ENCODE measurements at regions not wholly inside any gene's neighbourhood (a gene's known extent, or its start where the extent isn't known, plus 50 kb on each side); places are given as distances from the start of the nearest gene placed in this dataset.

GRCh38 chr2:51960281-51960680 lies 928.3 kb upstream of the NRXN1 start:
- TF ChIP-seq SIN3A (IDR thresholded peaks at IDR 0.05; ENCODE audit: borderline replicate concordance, insufficient read depth, low read length) (no peak), POLR2AphosphoS5 (IDR thresholded peaks at IDR 0.05; ENCODE audit: low read depth, low read length) (no peak), FOXP2 (optimal IDR thresholded peaks at IDR 0.05; ENCODE audit: borderline replicate concordance, extremely low read depth, extremely low read length, insufficient read depth) (no peak), TAF1 (IDR thresholded peaks at IDR 0.05; ENCODE audit: borderline replicate concordance, insufficient read depth, low read length) (no peak)

GRCh38 chr2:51959696-51960095 lies 927.8 kb upstream of the NRXN1 start:
- TF ChIP-seq FOXP2 (optimal IDR thresholded peaks at IDR 0.05; ENCODE audit: borderline replicate concordance, extremely low read depth, extremely low read length, insufficient read depth): no peak
- TF ChIP-seq REST (IDR thresholded peaks at IDR 0.05; ENCODE audit: insufficient read depth in 1 of 2, low read depth in 2 of 2, low read length in 2 of 2): no peak

- TF ChIP-seq TAF1 (IDR thresholded peaks at IDR 0.05; ENCODE audit: borderline replicate concordance, insufficient read depth, low read length) (no peak), POLR2AphosphoS5 (IDR thresholded peaks at IDR 0.05; ENCODE audit: low read depth, low read length) (no peak), SIN3A (IDR thresholded peaks at IDR 0.05; ENCODE audit: borderline replicate concordance, insufficient read depth, low read length) (no peak), REST (IDR thresholded peaks at IDR 0.05; ENCODE audit: insufficient read depth in 1 of 2, low read depth in 2 of 2, low read length in 2 of 2) (no peak), FOXP2 (optimal IDR thresholded peaks at IDR 0.05; ENCODE audit: borderline replicate concordance, extremely low read depth, extremely low read length, insufficient read depth) (no peak)
These were observed 922.0 kb upstream of the NRXN1 start for GRCh38 chr2:51953931-51954330.

- TF ChIP-seq REST (IDR thresholded peaks at IDR 0.05; ENCODE audit: insufficient read depth in 1 of 2, low read depth in 2 of 2, low read length in 2 of 2) (no peak), FOXP2 (optimal IDR thresholded peaks at IDR 0.05; ENCODE audit: borderline replicate concordance, extremely low read depth, extremely low read length, insufficient read depth) (no peak), TAF1 (IDR thresholded peaks at IDR 0.05; ENCODE audit: borderline replicate concordance, insufficient read depth, low read length) (no peak), SIN3A (IDR thresholded peaks at IDR 0.05; ENCODE audit: borderline replicate concordance, insufficient read depth, low read length) (no peak), POLR2AphosphoS5 (IDR thresholded peaks at IDR 0.05; ENCODE audit: low read depth, low read length) (no peak)
These were observed 889.1 kb upstream of the NRXN1 start for GRCh38 chr2:51921076-51921475.

GRCh38 chr2:51920509-51920908 lies 888.6 kb upstream of the NRXN1 start:
- TF ChIP-seq TAF1 (IDR thresholded peaks at IDR 0.05; ENCODE audit: borderline replicate concordance, insufficient read depth, low read length) (no peak), FOXP2 (optimal IDR thresholded peaks at IDR 0.05; ENCODE audit: borderline replicate concordance, extremely low read depth, extremely low read length, insufficient read depth) (no peak), SIN3A (IDR thresholded peaks at IDR 0.05; ENCODE audit: borderline replicate concordance, insufficient read depth, low read length) (no peak)

- TF ChIP-seq POLR2AphosphoS5 (IDR thresholded peaks at IDR 0.05; ENCODE audit: low read depth, low read length): no peak
- TF ChIP-seq TAF1 (IDR thresholded peaks at IDR 0.05; ENCODE audit: borderline replicate concordance, insufficient read depth, low read length): no peak
- no peak for TF ChIP-seq FOXP2 (optimal IDR thresholded peaks at IDR 0.05; ENCODE audit: borderline replicate concordance, extremely low read depth, extremely low read length, insufficient read depth)
- TF ChIP-seq SIN3A (IDR thresholded peaks at IDR 0.05; ENCODE audit: borderline replicate concordance, insufficient read depth, low read length): no peak
- TF ChIP-seq REST (IDR thresholded peaks at IDR 0.05; ENCODE audit: insufficient read depth in 1 of 2, low read depth in 2 of 2, low read length in 2 of 2): no peak
These were observed 887.5 kb upstream of the NRXN1 start for GRCh38 chr2:51919395-51919794.

All from PFSK-1 (cell line).